HG03175 (cell line): ENCODE measurements at regions not wholly inside any gene's neighbourhood (a gene's known extent, or its start where the extent isn't known, plus 50 kb on each side); places are given as distances from the start of the nearest gene placed in this dataset.
A peak's percentile ranks its signal among the peaks of the same experiment; 100 is the strongest.

Source experiments
- ATAC-seq: cut with Tn5 transposase; IDR thresholded peaks from one replicate; pipeline ENCODE4 v1.9.1; 2021; ENCODE audit warnings: mild to moderate bottlenecking, moderate library complexity; ENCODE audit not compliant: unreplicated experiment

GRCh38 chr4:130249002-130249401, 1153.0 kb downstream of the C4orf33 start:
- no peak for ATAC-seq

DNA sequence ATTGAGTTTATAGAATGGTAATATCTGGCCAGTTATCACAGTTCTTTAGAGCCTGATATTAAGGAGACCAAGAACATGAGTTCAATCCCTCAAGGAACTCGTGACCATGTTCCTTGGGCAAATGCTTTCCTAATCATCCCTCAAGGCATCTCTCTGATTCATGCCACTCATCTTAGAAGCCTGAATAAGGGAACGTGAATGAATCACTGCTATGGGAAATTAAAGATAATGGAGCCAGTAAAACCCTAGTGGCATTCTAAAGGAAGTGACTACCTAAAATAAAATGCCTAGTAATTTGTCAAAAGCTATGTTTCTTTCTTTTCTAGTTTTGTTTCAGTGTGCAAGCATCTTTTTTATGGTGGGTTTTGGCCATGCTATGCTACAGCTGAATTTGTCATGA, 1161.3 kb downstream of the C4orf33 start:
- ATAC-seq: no peak

GRCh38 chr4:130266814-130267213, 1170.9 kb downstream of the C4orf33 start:
- no peak for ATAC-seq

- no peak for ATAC-seq
These were observed 1192.6 kb downstream of the C4orf33 start for GRCh38 chr4:130288576-130288975.

DNA sequence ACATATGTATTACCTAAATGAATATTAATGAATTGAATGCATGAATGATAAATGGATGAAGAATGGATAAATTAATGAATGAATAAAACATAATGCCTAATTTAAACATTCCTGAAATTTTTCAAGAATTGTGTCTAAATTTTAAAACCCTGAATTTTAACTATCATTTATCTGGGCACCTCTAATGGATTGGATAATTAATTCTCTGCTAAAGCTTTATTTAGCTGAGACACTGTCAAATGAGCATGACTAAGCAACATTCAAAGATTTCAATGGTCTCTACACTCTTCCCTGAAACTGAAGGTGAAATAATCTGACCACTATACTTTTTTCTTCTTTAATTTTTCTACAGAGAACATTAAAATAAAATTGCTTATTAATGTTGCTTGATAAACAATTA, 1197.7 kb downstream of the C4orf33 start:
- no peak for ATAC-seq

DNA sequence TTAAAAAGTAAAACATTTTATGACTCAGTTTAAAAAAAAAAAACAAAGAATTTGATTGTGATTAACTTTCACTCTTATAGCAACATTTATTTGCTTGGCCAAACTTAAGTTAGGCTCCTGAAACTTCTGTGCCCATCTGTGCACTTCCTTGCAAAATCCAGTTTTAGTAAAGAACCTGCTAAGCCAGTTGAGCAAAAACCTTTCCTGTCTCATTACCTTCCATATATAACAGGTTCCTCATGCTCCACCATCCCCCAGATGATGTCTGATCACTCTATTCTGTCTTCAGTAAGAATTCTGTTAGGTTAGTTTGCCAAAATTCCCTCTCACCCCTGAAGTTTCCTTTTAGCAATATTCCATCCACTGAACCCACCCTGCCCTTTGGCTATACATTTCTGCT, 1200.5 kb downstream of the C4orf33 start:
- ATAC-seq: no peak

DNA sequence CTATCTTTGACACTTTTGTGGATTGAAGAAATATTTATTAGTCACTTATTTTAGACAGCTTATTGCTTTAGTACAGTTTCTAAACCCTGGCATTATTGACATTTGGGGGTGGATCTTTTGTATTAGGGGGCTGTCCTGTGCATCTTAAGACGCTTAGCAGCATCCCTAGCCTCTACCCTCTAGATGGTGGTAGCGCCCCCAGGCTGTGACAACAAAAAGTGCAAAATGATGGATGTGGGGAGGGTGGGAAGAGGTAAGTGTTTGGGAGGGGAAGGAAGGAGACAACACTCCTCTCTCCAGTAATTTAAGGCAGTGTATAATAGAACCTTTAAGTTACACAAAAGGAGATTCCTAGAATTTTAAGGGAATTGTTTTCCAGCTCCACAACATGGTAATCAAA, 1210.6 kb downstream of the C4orf33 start:
- no peak for ATAC-seq

GRCh38 chr4:130309221-130309620, 1213.3 kb downstream of the C4orf33 start:
- no peak for ATAC-seq

- ATAC-seq: no peak
These were observed 1226.5 kb downstream of the C4orf33 start for GRCh38 chr4:130322439-130322838.

DNA sequence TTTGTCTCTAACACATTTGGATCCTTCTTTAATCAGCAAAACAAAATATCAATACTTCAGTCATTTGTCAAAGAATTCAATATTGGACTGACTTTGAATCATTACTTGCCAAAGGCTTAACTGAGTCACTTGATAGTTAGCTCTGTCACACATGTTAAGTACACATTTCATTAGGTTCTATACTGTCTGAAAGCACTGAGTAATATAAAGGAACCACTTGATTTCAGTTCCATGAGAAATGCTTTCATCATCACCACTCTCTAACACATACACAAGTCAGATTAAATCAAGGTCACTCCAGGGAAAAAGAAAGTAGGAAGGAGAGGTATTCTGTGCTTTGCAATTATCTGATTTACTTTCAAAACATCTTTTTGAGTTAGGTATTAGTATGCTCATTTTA, 1233.1 kb downstream of the C4orf33 start:
- no peak for ATAC-seq

- ATAC-seq: no peak
These were observed 1237.3 kb downstream of the C4orf33 start for GRCh38 chr4:130333241-130333759.

- ATAC-seq: no peak
These were observed 1239.7 kb downstream of the C4orf33 start for GRCh38 chr4:130335417-130336194.

GRCh38 chr4:130336585-130337217, 1240.7 kb downstream of the C4orf33 start:
- peak; percentile 84 for ATAC-seq

DNA sequence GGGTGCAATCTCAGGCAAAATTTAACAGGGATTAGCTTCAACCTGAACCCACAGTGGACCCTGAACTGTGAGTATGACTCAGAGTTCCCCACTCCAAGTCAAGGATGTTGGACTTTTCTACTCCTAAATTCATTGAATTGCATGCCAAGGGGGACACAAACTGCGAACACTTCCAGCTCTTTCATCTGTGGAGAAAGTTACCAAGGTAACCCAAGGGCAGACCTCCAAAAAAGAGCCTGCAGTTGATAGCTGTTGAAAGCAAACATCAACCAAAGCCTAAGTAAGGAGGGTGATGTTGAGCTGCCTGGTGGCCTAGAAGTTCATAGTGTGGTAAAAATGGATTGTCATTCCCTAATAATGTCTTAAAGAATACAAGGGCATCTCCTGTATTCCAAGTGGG, 1242.9 kb downstream of the C4orf33 start:
- ATAC-seq: no peak

DNA sequence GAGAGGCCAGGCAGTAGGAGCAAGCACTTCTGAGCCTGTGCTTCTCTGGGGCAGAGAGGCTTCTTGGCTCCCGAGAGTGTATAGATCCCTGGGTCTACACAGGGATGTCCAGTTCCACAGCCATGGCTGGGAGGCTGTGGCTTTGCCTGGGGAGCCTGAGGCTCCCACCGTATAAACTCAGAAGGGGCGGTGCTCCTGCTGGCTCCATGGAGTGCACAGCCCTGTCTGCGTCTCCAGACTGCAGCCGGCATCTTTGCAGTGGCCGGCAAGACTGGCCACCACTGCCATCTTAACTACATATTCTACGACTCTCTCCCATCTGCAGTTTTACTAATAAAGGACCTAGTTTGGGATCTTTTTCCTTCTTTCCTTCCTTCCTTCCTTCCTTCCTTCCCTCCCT, 1253.8 kb downstream of the C4orf33 start:
- no peak for ATAC-seq

GRCh38 chr4:130356873-130357272, 1260.9 kb downstream of the C4orf33 start:
- no peak for ATAC-seq

DNA sequence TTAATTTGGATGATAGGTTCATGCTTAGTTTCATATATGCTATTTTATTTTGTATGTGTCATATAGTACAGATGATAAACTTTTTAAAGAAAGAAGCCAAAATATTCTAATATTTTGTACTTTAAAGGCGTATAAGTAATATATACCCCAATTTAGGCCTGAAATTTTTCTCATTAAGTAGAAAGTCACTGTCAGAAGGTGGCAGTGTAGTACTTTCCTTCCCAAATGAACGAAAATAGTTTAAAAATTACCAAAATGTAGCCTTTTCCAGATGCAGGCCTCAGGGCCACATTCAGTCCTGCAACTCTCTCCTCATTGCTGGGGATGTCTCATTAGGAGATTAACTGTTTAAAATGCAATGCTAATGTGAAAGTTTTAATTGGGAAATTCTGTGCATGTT, 1263.6 kb downstream of the C4orf33 start:
- no peak for ATAC-seq

GRCh38 chr4:130361616-130362015, 1265.7 kb downstream of the C4orf33 start:
- ATAC-seq: no peak

DNA sequence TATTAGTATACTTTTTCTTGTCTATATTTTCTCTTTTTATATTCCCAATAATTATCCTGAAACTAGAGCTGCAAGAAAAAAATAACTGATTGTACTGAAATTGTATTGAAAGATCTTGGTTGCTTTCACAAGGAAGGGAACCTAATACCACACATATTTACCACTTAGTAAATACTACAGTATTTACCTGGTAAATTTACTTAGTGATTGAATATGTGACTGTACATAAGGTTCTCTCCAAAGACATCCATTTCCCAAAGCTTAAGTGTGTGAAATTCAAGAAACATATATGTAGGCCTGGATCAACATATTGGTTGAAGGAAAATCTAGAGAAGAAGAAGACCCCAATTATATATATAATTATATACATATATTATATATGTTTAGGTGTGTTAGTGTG, 1272.7 kb downstream of the C4orf33 start:
- no peak for ATAC-seq

DNA sequence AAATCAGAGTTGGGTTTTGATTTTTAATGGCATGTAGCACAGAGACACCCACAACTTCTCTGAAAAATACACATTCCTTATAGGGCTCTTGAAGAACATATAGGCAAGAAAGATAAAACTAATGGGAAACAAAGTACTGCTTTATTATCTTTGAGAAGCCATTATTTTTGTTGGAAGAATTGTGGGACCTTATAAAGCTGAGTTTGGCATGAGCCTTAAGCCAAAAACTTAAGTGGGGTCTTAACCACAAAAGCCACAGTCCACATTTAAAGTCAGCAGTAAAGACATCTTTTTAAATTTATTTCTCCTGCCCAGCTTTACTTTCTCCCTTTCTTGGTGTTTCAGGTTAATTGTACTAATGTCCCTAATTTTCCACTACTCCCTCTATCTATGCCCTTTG, 1297.3 kb downstream of the C4orf33 start:
- no peak for ATAC-seq

GRCh38 chr4:130393642-130394041, 1297.7 kb downstream of the C4orf33 start:
- ATAC-seq: no peak

- ATAC-seq: no peak
These were observed 1299.9 kb downstream of the C4orf33 start for GRCh38 chr4:130395871-130396270.
